Hepatocyte (in vitro differentiated cells): ENCODE measurements at regions not wholly inside any gene's neighbourhood (a gene's known extent, or its start where the extent isn't known, plus 50 kb on each side); places are given as distances from the start of the nearest gene placed in this dataset.
A peak's percentile ranks its signal among the peaks of the same experiment; 100 is the strongest.

Experiments
- DNase-seq: peaks from one replicate; pipeline ENCODE4 v3.0.0-alpha.2; 2016; ENCODE audit warnings: low spot score
- H2AFZ ChIP-seq: fragments of 200-600 bp; sonication (generic); 2 replicates; pipeline ENCODE4 v1.6.0; 2016; ENCODE audit warnings: antibody characterized with exemption, mild to moderate bottlenecking
- H3K27ac ChIP-seq: fragments of 200-600 bp; sonication (generic); 2 replicates; pipeline ENCODE4 v1.5.1; 2016; ENCODE audit warnings: mild to moderate bottlenecking
- H3K27me3 ChIP-seq: fragments of 200-600 bp; sonication (generic); 2 replicates; pipeline ENCODE4 v1.6.1; 2016
- H3K36me3 ChIP-seq: fragments of 200-600 bp; sonication (generic); replicated peaks from 2 replicates; pipeline ENCODE4 v1.5.1; 2016; ENCODE audit warnings: low read depth; ENCODE audit not compliant: insufficient read depth
- H3K4me1 ChIP-seq: fragments of 200-600 bp; sonication (generic); 2 replicates; pipeline ENCODE4 v1.5.1; 2016; ENCODE audit warnings: mild to moderate bottlenecking, moderate library complexity; ENCODE audit not compliant: insufficient read depth
- H3K4me2 ChIP-seq: fragments of 200-600 bp; sonication (generic); 2 replicates; pipeline ENCODE4 v1.6.0; 2016
- H3K4me3 ChIP-seq: fragments of 200-600 bp; sonication (generic); 2 replicates; pipeline ENCODE4 v1.5.1; 2016; ENCODE audit warnings: mild to moderate bottlenecking
- H3K79me2 ChIP-seq: fragments of 200-600 bp; sonication (generic); 2 replicates; pipeline ENCODE4 v1.6.0; 2017; ENCODE audit warnings: mild to moderate bottlenecking
- H3K9me2 ChIP-seq: fragments of 200-600 bp; sonication (generic); replicated peaks from 2 replicates; pipeline ENCODE4 v1.6.0; 2017; ENCODE audit warnings: mild to moderate bottlenecking; ENCODE audit not compliant: insufficient read depth
- H3K9me3 ChIP-seq: fragments of 200-600 bp; sonication (generic); 2 replicates; pipeline ENCODE4 v1.5.1; 2016; ENCODE audit warnings: low read depth, mild to moderate bottlenecking
- H4K20me1 ChIP-seq: fragments of 200-600 bp; sonication (generic); 2 replicates; pipeline ENCODE4 v1.6.0; 2016; ENCODE audit warnings: mild to moderate bottlenecking; ENCODE audit not compliant: insufficient read depth, poor library complexity, severe bottlenecking
- EZH2 ChIP-seq: fragments of 200-600 bp; sonication (generic); IDR thresholded peaks from 2 replicates; pipeline ENCODE4 v1.6.1; 2016; ENCODE audit warnings: antibody characterized with exemption, mild to moderate bottlenecking, borderline replicate concordance
- EZH2phosphoT487 ChIP-seq: fragments of 200-600 bp; sonication (generic); IDR thresholded peaks from one replicate; pipeline ENCODE4 v1.6.1; 2018; ENCODE audit warnings: antibody characterized with exemption, mild to moderate bottlenecking, low read depth, moderate library complexity; ENCODE audit not compliant: unreplicated experiment, severe bottlenecking
- WGBS: methylation state at CpG from one replicate; pipeline ENCODE4 v1.1.6; 2016; ENCODE audit warnings: low lambda C conversion rate; ENCODE audit errors: missing lambda C conversion rate; 5-methylcytosine and 5-hydroxymethylcytosine counted together
- TF ChIP-seq, protein P1 (sequence below): fragments of 200-600 bp; sonication (generic); IDR thresholded peaks from 2 replicates; pipeline ENCODE4 v1.5.1; 2016; ENCODE audit warnings: antibody characterized with exemption, mild to moderate bottlenecking; ENCODE audit not compliant: poor library complexity

DNA sequence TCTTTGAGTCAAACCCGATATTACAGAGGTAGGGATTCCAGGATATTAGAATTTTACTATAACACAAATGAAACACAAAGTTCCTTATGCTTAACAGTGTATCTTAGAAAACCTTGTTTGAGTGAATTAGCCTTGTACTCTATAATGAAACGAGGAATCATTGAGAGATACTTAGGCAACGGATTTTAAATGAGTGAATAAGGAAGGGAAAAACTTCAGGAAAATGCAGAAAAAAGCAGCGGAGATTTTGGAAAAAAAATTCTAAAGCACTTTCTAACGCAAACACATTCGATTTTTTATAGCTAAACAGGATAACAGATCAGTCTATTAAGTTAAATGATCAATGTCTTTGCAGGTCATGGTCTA, 137.3 kb downstream of the HFE start:
- Histone ChIP-seq H3K4me1 (peaks cover 24% of the 10 kb centered on the region), H4K20me1 (no peaks in the 10 kb centered on the region), H3K27me3 (no peaks in the 10 kb centered on the region), H2AFZ (no peak overlapping the region), H3K9me3 (no peaks in the 10 kb centered on the region), H3K79me2 (peaks cover 22% of the 10 kb centered on the region), H3K36me3 (no peaks in the 10 kb centered on the region), H3K4me3 (peak overlapping the region; percentile 1), H3K27ac (peak overlapping the region; percentile 95), H3K4me2 (peak overlapping the region; percentile 73), H3K9me2 (no peaks in the 10 kb centered on the region)
- DNase-seq, result no peak
- 2% methylated on average over 6 of the region's 6 CpGs for WGBS
- TF ChIP-seq EZH2 (no peak), EZH2phosphoT487 (no peak)
- TF ChIP-seq, protein P1, sequence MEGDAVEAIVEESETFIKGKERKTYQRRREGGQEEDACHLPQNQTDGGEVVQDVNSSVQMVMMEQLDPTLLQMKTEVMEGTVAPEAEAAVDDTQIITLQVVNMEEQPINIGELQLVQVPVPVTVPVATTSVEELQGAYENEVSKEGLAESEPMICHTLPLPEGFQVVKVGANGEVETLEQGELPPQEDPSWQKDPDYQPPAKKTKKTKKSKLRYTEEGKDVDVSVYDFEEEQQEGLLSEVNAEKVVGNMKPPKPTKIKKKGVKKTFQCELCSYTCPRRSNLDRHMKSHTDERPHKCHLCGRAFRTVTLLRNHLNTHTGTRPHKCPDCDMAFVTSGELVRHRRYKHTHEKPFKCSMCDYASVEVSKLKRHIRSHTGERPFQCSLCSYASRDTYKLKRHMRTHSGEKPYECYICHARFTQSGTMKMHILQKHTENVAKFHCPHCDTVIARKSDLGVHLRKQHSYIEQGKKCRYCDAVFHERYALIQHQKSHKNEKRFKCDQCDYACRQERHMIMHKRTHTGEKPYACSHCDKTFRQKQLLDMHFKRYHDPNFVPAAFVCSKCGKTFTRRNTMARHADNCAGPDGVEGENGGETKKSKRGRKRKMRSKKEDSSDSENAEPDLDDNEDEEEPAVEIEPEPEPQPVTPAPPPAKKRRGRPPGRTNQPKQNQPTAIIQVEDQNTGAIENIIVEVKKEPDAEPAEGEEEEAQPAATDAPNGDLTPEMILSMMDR, result no peak

DNA sequence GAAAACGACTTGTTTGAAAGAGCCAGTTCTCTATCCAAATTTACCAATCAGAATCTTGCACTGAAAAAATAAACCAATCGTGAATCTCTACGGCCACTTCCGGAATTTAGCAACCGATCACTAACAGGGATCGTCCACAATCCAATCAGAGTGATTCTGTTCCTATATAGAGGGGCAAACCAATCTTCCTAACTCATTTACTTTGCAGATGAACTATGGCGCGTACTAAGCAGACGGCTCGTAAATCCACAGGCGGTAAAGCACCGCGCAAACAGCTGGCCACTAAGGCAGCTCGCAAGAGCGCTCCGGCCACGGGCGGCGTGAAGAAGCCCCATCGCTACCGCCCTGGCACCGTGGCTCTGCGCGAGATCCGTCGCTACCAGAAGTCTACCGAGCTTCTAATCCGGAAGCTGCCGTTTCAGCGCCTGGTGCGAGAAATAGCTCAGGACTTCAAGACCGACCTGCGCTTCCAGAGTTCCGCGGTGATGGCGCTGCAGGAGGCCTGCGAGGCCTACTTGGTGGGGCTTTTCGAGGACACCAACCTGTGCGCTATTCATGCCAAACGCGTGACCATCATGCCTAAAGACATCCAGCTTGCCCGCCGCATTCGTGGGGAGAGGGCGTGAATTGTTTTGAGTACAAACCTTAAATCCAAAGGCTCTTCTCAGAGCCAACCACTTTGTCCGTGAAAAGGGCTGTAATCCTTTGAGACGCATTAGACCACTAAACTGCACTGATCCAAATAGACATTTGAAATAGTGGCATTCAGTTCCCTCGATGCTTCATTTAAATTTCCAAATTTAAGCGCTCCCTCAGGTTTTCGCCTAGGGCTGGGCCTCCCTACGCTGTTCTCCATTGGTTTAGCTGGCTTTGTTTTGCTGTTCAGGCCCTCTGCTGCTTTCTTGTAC, 138.0 kb downstream of the HFE start:
- TF ChIP-seq EZH2, result no peak
- TF ChIP-seq, protein P1, result peak; percentile 32
- peak; percentile 85 for DNase-seq
- peak overlapping the region; percentile 95 for H3K27ac ChIP-seq
- H3K9me3 ChIP-seq, result no peaks in the 10 kb centered on the region
- peak overlapping the region; percentile 73 for H3K4me2 ChIP-seq
- H3K27me3 ChIP-seq, result no peaks in the 10 kb centered on the region
- H3K4me3 ChIP-seq, result peak overlapping the region; percentile 21
- H2AFZ ChIP-seq, result no peak overlapping the region
- no peaks in the 10 kb centered on the region for H3K9me2 ChIP-seq
- H3K79me2 ChIP-seq, result peaks cover 22% of the 10 kb centered on the region
- peaks cover 24% of the 10 kb centered on the region for H3K4me1 ChIP-seq
- no peaks in the 10 kb centered on the region for H4K20me1 ChIP-seq
- WGBS, result 3% methylated on average over 51 of the region's 51 CpGs
- no peaks in the 10 kb centered on the region for H3K36me3 ChIP-seq

DNA sequence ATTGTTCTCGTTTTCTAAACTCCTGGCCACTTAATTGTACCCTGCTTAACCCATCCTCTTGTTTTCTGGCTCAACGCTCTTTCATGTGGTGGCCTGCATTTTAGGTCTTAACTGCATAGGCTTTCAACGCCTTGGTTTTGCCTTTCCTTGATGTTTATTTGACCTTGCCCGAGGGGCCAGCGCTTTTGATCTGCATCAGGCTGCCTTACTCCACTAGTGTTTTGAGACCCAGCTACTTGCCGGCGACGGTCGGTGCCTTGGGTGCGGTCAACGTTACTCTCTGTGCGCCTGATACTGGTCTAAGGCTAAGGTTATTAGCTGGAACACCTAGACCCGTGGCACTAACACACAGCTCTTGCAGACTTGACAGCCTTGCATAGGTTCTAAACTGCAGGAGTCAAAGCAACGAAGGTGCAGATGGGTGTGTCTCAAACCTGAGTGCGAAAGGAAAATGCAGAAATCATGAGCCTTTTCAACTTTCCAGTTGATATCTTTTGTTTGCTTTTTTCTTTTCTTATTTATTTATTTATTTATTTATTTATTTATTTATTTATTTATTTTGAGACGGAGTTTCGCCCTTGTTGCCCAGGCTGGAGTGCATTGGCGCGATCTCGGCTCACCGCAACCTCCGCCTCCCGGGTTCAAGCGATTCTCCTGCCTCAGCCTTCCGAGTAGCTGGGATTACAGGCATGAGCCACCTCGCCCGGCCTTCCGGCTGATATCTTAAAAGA, 138.8 kb downstream of the HFE start:
- H3K79me2 ChIP-seq, result peaks cover 22% of the 10 kb centered on the region
- H4K20me1 ChIP-seq, result no peaks in the 10 kb centered on the region
- WGBS, result 38% methylated on average over 28 of the region's 28 CpGs
- no peak for TF ChIP-seq EZH2phosphoT487
- no peak for TF ChIP-seq EZH2
- TF ChIP-seq, protein P1, result no peak
- H3K4me2 ChIP-seq, result peak overlapping the region; percentile 73
- H2AFZ ChIP-seq, result no peak overlapping the region
- peak overlapping the region; percentile 21 for H3K4me3 ChIP-seq
- H3K9me2 ChIP-seq, result no peaks in the 10 kb centered on the region
- DNase-seq, result no peak
- no peaks in the 10 kb centered on the region for H3K9me3 ChIP-seq
- peak overlapping the region; percentile 95 for H3K27ac ChIP-seq
- no peaks in the 10 kb centered on the region for H3K27me3 ChIP-seq
- H3K4me1 ChIP-seq, result peaks cover 24% of the 10 kb centered on the region
- H3K36me3 ChIP-seq, result no peaks in the 10 kb centered on the region
